Fibroblast of skin of right quadriceps (primary cell): ENCODE measurements at regions not wholly inside any gene's neighbourhood (a gene's known extent, or its start where the extent isn't known, plus 50 kb on each side); places are given as distances from the start of the nearest gene placed in this dataset.
"Not testable (repeated sequence)": the region's sequence is repeated elsewhere in the genome, so short reads cannot be mapped to it uniquely, and the experiment has no call there.

ENCODE experiments used
- DNase-seq: peaks from one replicate; pipeline ENCODE4 v3.0.0-alpha.2; 2013

DNA sequence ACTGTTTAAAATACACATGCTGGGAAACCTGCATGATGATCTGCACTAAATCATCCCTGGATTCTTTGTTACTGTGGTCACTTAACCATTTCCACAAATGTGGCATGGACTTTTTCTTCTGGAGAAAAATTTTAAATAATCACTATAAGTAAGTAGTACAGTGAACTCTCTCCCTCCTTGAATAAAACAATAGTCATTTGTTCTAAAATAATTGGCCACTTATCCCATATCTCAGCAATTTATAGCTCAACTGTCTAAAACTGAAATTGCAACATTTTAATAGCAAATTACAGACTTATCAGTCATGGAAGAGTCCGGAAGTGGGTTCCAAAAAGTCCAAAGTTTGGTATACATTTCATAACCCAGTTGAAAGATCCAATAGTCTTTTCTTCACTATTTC lies 90.9 kb downstream of the MTERF1 start:
- DNase-seq = no peak

DNA sequence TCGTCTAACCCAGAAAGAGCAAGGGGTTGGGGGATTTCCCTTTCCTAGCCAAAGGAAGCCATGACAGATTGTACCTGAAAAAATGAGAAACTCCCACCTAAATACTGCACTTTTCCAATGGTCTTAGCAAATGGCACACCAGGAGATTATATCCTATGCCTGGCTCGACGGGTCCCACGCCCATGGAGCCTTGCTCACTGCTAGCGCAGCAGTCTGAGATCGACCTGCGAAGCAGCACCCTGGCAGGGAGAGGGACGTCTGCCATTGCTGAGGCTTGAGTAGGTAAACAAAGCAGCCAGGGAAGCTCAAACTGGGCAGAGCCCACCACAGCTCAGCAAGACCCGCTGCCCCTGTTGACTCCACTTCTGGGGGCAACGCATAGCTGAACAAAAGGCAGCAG lies 89.9 kb downstream of the MTERF1 start:
- DNase-seq = not testable (repeated sequence)

DNA sequence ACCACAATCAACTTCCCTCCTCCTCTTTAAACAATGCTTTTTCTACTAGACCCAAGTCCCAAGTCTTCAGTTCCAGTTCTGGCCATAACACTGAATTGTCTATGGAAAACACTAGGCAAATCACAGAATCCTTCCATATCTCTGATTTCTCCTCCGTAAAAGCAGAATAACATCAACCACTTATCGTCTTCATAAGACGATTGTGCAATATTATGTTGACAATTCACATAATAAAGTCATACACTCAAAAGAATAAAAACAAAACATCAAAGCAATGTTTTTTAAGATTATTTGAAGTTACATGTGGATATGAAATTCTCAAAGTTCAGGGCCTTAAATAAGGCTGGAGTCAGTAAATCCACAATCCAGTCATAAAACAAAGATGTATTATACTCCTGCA lies 84.4 kb downstream of the MTERF1 start:
- DNase-seq = no peak

DNA sequence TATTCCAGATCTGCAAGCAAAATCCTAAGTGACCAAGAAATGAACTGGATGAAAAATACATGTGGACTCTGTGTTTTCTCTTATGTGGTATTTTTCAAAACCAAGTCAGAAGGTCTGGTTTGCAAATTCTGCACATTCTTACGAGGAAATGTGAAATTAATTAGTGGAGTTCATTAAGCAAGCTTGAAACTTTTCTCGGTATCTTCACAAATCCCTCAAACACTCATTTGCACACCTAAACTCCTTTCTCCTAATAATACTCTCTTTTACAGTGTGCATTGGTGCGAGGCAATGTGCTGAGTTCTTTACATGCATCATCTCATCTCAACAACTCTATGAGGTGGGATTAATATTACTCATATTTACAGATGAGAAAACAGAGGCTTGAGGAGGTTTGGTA lies 82.1 kb downstream of the MTERF1 start:
- DNase-seq = no peak

DNA sequence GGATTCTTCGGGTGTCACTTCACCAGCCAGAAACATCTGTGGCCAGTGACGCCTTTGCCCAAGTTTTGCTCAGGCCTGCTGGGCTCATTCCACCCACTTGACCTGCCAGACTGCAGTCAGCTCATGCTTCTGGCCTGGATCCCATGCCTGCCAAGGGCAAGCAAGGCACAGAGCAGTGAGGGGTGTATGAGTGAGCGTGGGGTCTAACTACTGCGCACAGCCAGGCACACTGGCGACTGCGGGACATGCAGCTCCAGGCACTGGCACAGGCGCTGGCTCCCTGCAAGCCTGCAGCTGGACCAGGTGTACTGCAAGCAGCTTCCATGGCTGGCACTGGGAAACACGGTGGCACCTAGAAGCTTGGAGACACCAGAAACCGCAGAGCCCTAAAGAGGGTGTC lies 80.1 kb downstream of the MTERF1 start:
- no peak for DNase-seq

DNA sequence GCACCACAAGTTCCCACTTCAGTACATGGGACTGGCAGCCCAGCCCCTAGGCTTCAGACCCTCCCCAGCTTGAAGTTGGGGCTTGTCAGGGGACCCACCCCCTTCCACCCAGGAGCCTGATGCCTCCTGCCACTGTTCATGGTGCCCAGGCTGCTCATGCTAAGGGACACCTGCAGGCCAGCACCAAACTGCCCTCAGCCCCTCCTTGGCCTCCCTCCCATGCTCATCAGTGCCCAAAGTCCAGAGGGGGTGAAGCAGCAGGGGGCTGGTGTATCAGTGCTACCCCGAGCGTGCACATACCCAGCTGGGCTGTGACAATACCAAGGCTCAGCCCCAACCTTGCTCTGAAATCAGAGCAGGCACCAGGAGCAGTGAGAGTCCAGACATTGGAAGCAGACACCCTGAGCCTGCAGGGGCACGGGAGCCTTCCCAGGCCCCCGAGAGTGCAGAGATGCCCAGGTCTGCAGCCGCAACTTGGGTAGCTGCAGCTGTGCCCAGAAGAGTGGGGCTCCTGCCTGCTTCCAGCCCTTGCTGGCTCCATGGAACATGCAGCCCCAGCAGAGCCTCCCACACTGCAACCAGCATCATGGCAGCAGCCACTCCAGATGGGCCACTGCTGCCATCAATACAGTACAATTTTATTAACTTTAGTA lies 79.0 kb downstream of the MTERF1 start:
- DNase-seq = no peak

DNA sequence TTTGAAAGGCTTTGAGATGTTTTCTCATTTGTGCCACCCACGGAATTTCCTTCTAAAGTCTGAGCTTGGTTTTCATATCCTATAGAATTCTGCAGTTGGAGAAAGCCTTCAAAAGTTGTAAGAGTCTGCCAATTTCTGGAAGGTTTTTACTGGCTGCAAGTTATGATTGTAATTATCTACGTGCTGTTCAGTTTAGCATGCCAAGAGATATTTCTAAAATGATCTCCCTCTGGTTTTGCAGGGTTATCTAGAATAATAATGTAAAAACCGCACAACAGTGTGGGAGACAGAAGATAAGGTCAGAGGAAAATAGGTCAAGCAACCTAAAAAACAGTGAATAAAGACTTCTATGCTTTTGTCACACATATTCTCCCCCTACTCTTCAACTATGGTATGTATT lies 69.3 kb downstream of the MTERF1 start:
- no peak for DNase-seq

DNA sequence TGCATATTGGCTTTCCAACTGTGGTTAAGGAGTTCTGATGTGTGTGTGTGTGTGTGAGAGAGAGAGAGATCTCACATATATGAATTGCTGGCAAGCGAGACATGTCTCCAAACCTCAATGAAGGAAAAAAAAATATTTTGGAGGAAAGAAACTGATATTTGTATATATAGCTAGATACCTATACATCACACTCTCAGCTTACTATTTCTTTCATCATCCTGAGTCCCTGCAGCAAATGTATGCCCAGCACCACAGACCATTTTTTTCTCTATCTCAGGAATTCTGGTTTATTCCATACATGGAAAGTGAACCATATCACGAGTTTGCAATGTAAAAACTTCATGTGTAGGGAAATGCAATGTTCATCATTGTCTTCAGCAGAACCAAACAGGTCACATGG lies 68.9 kb downstream of the MTERF1 start:
- peak; percentile 21 for DNase-seq

DNA sequence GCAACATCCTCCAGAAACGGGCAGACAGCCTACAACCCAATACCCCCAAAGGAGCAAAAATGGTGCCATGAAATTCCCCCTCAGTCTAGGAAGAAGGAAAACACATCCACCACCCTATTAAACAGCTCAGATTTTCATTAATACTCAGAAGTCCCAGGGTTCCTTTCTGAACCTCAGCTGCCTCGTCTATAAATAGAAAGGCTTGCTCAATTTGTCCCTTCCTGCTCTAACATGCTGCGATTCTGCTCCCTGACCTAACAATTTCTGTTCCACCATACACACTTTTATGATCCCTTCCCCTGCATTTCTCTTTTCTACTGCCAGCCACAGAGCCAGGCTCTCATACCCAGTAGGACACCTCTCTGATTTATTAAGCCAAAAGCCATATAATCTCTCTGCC lies 68.1 kb downstream of the MTERF1 start:
- no peak for DNase-seq

DNA sequence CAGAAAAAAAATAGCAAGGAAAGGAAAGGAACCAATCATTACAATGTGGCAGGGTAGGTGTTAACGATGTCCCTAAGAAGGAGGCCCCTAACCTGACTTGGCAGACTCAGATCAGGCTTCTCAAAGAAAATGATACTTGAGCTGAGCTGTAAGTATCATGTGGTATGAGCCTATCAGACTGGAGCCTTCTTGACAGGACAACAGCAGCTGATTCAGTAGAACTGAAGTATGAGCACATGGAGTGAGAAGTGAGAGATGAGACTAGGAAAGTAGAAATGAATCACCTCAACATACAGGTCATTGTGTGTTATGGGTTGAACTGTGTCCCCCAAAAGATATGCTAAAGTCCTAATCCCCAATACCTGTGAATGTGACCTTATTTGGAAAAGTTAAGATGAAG lies 66.3 kb downstream of the MTERF1 start:
- no peak for DNase-seq
